ENCODE measurements at regions not wholly inside any gene's neighbourhood (a gene's known extent, or its start where the extent isn't known, plus 50 kb on each side); places are given as distances from the start of the nearest gene placed in this dataset.

DNA sequence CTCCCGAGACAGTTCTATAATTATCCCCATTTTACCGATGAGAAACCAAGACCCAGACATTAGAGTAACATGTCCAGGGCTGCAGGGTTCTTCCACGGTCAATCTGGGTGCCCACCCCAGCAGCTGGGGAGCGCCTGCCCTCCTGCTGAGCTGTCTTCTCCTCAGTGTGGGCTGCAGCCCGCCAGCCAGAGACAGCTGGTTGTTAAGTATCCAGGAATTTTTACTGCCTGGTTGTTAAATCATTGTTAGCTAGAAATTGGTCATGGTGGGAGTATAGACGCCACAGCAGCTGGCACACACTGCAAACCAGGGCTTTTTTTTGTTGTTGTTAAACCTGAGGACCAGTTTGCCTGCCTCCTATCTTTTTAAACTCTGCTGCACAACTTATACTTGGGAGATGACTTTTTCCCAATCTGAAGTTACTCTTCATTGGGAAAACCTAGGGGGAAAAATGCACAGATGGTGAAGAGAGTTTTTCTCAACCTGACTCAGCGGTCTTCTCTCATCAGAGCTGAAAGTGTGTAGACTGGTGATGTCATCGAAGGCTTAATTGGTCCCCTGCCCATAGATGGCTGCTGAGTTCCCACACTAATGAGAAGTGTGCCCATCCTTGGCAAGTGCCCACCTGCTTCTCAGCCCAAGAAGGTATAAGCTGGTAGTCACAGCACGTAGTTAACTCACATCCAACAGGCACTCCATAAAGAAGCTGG lies 208.6 kb downstream of the DRD1 start:
- no peak for DNase-seq

DNA sequence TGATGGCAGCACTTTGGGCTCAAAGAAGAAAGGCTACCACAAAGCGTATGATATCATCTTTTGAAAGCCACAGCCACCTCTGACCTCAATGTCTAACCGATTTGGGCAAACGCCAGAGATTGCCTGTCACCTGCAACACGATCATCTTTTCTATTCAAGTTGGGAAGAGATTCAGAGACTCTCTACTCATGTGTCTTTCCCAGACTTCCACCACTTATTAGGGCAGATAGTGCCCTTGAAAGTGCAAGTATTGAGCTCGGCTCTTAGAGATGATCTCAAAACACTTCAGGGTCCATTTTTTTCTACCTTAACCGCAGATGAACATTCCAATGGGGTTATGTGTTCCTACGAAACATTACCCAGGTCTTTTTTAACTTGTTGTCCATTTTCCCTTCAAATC lies 213.7 kb downstream of the DRD1 start:
- DNase-seq: no peak

DNA sequence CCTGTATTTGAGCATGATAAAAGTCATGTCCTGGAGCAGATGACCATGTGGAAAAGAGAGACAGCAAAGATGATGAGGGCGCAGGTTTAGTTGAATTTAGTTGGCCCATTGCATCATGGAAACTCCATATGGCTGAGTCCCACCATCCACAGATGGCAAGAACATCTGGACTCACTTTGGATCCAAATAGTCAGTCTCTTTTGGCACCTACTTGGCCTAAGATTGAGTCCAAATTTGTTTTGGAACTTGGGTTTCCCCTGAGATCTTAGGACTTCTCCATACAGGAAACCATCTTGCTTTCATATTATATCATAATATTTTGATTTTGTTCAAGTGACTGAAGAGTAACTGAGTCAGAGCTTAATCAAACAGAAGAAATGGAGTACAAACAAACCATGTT lies 217.5 kb downstream of the DRD1 start:
- DNase-seq: no peak

DNA sequence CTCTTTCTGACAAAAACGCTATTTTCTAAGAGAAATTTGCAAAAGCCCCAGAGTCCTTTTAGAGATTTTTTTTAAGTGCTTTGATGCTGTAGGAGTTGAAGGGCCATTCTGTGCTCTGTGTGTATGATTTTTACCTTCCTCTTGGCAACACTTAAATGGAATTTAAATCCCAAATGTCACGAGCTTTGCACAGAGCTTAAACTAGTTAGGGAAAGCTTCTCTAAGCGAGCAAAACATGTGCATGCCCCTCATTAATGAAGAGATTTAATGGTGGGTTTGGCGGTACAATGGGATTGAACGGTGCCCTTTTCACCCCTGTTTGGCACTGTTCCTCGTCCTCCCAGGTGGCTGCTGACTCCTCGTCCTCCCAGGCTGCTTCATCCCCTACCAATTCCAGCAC lies 220.7 kb downstream of the DRD1 start:
- no peak for DNase-seq

DNA sequence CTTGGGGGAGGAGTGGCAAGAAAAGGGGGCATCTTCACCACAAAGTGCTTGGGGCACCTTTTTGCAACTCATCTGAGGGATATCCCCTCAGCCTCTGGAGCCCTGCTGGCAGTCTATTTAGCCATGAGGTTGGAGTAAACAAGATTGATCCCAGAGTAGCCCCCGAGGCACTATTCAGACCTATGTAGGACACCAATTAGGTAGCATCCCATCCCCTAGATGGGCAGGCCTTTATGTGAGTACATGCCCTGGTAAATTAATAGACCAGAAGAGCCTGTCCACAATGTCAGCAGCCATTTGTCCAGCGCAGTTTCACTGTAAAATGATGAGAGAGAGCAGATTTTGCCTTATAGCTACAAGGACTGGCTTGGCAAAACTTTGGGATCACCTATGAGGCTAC lies 221.4 kb downstream of the DRD1 start:
- DNase-seq: no peak

DNA sequence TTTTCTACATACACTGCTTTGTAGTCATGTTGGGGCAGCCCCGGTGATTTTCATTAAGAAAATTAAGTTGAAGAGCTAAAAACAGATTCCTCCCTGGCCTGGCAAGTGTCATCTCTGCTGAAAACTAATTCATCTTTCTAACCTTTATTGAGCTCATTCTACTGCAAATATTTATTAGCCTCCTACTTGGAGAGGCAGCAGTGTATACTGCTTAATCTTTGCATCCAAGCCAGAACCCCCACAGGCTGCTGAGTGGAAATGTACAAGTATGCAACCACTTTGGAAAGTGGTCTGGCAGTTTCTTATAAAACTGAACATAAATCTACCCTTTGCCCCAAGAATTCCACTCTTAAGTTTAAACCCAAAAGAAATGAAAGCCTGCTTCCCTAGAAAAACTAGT lies 223.4 kb downstream of the DRD1 start:
- no peak for DNase-seq

DNA sequence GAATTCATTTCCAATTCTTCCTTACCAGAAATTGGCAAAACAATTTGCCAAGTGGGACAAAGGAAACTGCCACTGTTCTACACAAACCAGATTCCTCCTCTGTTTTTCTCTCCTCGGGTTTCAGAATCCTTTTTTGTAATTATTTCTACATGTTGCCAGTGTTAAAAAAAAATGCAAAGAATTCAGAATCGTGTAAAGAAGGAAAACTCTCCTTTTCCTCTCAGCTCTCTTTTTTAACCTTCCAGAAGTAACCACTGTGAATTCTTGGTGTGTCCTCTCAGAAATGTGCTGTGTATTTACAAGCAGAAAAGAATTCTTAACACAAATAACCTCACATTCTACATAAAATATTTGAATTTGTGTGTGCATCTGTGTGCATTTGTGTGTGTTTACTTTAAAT lies 224.6 kb downstream of the DRD1 start:
- no peak for DNase-seq

DNA sequence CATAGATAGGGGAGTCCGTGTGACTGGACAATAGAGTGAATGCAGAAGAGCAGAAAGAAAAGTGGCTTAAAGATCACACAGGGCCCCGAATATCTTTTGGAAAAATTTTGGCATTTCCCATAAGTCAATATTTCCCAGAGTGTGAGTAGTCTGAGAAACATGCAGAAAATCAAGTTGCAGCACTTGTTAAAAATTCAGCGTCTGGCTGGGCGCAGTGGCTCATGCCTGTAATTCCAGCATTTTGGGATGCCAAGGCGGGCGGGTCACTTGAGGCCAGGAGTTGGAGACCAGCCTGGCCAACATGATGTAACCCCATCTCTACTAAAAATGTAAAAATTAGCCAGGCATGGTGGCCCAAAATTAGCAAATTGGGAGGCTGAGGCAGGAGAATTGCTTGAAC lies 227.0 kb downstream of the DRD1 start:
- no peak for DNase-seq

DNA sequence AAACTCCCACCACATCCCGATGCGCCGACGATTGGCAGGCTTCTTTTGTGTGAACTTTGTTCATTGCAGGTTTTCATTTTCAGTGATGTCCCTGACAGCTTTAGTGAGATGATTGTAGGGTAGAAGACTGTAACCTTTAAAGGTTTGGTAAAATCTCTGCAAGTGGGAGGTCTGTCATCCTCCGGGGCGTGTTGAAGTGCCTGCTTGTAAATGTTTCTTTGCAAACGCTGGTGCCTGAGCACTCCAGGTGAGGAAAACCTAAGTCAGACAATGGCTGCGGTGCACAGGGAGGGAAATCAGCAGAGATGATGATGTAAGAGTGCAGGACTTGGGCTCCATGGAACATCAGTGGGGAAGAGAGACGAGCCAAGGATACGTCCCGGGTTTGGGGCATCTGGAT lies 228.1 kb downstream of the DRD1 start:
- DNase-seq: no peak

DNA sequence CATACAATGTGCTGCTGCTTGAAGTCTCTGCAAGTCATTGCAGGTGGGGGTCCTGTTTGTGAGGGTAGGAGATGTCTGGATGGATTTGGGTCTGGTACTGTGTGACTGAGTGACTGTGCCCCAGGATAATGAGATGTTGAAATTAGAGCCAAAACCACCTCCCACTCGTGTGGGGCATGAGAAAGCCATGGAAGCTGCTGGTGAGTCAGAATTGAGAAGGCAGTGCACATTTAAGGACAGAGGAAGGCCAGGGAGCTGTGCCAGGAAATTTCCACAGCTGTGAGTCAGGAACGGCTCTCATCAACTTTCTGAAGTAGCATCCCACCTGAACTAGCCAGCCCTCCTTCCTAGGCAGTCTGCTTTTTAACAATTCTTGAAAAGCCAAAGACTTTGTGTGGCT lies 229.8 kb downstream of the DRD1 start:
- DNase-seq: no peak

DNA sequence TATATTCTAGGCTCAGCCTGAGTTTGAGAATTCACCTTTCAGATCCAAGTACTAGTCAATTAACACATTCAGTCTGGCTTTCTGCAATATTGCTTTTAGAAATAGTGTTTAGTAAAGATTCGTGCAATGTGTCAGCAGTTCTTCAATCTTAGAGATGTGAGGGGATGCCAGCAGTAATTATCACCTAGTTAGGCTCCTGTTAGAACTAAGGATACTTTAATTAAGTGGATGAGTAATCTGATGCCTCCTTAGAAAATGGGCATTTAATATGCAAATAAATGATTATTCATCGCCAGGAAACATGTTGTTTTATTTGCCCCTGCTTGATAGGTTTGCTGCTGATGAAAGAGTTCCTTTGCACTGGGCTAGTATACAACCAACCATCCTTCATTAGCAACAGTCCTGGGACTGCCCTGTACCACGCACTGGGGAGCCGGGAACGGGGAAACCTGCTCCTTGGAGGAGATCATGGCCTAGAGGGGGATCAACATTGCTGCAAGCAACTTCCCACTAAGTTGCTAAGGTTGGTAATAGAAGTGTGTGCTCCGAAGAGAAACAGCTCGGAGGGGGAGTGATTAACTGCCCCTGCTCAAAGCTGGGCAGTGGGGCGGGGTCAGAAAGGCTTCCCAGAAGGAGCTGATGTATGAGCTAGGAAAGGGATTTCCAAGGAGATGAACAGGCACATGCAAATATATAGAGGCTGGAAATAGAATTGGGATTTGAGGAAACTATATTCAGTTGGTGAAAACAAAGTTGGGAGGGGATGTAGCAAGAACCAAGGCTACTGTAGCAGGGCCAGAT lies 231.8 kb downstream of the DRD1 start:
- DNase-seq: no peak

DNA sequence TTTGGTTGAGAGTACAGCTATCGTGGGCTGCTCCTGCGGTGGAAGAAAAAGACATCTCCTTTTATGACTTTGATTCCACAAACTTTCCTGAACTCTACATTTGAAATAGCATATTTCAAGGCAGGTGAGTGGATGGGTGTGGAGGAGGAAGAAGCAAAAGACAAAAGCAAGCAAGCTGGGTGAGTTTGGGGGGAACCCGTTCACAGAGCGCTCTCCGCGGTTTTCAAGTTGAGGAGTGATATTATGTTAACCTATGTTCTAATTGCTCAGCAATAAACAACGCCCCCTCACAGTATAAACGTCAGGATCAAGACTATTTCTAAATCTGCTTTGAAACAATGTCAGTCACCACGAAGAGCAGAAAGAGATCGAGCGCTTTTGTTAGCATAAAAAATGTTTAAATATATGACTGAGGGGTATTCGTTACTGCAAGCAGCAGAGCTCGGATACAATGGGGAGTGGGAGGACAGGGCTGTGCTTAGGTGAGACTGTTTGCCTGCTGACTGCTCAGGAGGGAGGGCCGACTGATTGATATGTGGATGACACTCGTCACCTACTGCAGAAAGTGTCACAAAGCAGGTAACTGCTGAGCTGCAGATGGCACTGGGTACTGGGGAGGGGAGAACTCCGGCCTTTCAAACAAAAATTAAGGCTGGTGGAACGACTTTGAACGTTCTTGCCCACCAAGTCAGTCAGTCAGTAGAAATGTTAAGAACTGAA lies 236.5 kb downstream of the DRD1 start:
- DNase-seq: no peak

DNA sequence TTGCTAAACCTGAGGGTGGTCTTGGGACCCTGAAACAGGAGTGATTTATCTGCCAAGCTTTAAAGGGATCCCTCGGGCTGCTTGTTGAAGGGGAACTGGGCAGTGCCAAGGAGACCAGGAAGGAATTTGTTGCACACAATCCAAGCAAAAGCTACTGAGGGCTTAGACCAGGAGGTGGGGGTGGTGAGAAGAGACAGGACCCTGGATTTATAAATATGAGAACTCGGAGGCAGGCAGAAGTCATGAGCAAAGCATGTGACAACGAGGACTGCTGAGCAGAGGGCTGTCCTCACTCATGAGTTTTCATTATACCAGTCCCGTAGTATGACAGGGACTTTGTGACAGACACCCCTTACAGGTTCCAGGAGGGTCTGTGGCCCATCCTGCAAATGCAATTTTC lies 237.3 kb downstream of the DRD1 start:
- DNase-seq: no peak

DNA sequence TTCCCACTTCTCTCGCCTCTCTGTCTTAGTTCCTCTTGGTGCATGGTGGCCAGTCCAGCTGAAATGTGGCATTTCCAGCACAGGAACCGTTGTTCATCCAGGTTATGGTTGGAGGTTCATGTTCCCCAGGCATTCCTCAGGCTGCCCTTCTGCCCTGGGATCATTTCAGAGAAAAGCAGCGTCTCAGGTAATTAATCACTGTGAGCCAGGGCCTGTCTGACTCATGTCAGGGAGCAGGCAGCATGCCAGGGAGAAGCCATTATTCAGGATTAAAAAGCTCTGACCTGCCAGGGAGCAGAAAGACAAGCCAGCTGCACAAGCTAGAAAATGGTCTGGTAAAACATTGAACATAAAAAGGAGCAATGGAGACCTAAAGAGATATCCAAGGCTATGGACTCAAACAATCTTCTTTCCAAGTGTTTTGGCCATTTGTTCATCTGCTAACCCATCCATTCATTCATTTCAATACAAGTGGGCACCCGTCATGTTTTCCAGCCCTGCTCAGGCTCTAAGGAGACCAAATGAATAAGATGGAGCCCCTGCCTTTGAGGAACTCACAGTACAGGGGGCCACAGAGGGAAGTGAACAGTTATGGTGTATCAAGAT lies 241.4 kb downstream of the DRD1 start:
- no peak for DNase-seq

DNA sequence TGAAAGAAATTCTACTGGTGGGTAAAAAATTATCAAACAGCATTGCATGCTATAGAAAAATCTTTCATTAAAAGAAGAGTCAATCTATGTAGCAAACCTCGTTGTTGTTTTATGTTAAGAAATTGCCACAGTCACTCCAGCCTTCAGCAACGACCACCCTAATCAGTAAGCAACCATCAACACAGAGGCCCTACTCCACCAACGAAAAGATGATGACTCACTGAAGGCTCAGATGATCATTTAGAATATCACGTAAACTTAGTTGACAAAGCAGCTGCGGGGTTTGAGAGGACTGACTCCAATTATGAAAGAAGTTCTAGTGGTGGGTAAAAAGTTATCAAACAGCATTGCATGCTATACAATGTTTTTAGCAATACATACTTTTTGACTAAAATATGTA lies 242.6 kb downstream of the DRD1 start:
- no peak for DNase-seq

DNA sequence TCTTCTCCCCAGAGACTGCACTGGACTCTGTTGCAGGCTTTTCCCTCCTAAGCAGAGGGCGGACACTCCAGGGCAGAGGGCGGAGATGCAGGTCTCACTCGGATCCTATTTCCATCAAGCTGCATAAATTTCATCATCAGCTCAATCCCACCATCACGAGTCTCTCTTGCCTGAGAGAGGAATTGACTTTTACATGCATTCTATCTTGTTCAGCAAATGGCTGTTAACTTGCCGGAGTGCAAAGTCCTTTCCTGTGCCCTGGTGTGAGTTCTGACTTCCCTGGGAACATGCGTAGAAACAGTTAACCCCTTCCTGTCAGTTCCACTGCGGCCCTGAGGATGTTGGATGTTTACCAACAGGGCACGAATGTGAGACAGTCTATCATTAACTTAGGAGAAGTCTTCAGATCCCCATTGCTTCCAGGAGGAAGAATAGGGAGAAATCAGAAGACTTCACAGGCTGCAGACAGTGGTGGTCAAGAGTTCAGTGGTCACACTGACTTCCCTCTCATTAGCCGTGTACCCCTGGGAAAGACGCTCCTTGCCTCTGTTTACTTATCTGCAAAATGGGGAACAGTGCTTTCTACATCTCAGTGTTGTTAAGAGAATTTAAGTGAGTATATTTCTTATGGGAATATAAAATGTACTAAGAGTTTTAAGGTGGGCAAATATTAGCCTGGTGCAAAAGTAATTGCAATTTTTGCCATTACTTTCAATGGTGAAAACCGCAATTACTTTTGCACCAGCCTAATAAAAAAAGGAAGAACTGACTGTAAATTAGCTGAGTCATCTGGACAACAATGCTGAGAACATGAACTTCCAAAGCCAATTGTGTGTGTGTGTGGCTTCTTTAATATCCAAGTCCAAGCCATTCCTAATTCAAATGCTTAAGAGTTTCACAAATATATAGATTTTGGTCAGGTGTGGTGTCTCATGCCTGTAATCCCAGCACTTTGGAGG lies 248.0 kb downstream of the DRD1 start:
- no peak for DNase-seq

DNA sequence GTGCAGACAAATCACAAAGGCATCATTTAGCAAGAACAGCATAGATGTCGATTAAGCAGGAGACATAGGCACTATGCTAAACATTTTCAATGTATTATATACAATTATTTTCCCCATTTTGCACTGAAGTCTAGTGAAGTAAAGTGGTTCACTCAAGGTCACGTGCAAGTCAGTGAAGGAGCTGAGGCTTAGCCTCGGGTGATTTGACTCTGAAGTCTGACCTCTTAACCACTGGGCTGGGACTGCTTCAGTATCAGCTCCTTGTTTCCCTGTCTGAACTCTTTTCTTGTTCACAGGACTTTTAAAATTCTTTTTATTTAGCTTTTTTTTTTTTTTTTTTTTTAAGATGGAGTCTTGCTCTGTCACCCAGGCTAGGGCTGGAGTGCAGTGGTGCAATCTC lies 262.7 kb downstream of the DRD1 start:
- DNase-seq: no peak

DNA sequence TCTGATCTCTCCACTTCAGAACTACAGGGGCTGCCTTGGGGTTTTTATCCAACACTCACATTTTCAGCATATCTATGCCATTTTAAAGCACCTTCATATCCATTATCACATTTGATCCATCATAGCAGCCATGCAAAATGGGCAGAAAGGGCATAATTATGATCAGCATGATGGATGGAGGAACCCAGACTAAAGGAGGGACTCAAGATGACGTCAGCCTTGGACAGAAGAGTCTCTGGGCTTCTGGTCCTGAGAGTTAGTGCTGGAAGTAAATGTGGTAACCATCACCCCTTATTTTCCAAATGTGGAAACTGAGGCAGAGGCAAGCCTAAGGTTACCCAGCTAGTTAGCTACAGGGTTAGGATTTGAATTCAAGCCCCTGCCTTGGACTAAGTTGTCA lies 273.1 kb downstream of the DRD1 start:
- no peak for DNase-seq

DNA sequence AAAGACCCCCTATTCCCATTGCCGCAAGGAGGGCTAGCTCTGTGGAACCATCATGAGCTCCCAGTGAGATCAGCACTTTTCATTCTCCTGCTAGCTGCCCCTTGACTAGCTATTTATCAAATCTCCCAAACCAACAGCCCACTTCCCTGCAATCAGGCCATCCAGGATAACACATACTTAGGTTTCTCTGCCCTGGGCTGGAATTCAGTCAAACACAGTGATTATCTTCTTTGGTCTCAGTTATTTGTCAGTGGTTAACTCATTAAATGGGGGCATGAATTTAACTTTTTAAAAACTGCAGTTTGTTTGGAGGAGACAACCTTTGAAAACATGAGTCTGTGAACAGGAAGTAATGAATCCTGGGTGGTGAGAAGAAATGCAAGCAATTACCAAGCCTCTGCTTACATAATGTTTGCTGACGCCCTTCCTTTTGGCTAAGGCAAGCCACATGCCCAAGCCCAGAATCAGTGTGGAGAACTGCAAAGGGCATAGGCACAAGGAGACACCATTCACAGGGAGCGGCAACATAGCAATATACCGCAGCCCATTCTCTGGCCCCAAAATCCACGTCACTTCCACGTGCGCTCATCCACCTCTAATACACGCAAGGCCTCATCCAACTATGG lies 275.0 kb downstream of the DRD1 start:
- no peak for DNase-seq

DNA sequence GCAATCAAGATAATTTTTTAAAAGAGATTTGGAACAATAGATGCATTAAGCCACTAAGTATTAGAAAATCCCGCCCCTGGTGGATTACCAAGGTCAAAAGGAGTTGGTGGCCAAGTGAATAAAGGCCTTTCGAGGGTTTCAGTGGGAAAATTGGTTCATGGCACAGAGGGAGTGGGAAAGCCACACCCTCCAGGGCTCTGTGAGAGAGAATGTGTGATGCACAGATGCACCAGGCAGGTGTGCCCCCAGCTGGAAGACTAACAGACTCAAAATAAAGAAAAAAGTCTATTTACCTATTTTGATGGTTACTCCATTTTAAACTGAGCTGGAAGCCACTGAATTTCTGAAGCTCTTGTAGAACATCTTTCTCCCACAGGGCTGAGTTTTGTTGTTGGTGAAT lies 278.0 kb downstream of the DRD1 start:
- DNase-seq: no peak

DNA sequence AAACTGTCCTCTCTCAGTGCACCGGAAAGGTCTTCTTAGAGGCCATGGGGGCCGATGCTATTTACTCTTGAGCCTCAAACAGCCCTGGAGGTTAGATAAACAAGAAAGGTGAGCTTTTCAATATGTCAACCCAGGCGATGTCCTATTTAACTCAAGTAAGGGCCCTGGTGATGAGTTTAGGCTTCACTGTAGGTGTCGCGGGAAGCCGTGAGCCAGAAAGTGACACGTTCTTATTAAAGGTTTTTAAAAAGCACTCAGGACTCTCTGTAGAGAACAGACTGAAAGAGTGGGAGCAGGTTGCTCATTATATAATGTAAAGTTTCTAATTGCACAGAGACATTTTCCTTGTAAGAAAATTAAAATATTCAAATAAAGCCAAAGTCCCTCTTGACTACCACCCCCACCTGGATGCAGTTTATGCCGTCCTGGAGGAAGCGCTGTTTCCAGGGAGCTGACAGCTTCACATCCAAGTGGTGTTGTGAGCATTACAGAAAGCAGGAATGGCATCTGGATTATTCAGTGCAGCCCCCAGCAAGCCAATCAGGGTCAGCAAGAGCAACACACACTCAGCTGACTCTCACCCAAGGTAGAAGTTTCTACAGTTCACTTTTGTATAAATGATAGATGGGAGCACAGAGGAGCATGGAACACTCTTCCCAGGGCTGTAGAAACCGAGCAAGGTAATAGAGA lies 280.3 kb downstream of the DRD1 start:
- DNase-seq: no peak
